ENCODE measurements at regions not wholly inside any gene's neighbourhood (a gene's known extent, or its start where the extent isn't known, plus 50 kb on each side); places are given as distances from the start of the nearest gene placed in this dataset.
A peak's percentile ranks its signal among the peaks of the same experiment; 100 is the strongest.

DNA sequence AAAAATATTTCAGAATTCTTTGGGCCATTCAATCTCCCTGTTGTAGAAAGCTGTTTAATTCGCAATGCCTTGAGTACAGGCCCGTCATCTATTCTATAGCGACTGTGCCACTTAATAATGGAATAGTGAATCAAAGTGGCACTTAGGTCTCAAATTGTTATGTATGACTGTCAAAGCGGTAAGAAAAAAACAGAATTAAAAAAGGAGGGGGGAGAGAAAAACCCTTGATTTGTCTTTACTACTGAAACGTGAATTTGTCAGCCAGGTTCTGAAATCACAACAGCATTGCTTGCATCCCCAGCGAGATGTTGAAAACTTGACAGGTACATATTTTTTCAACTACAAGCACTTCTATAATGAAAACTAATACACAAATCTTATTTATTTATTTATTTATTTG lies 320.9 kb downstream of the TFEC start:
- Histone ChIP-seq H3K9me3 (ENCODE audit: control extremely low read depth in 1 of 5, control insufficient read depth in 4 of 5, insufficient read depth in 2 of 5, low read depth in 1 of 5, low read length in 4 of 5) (no peaks in the 10 kb centered on the region), H3K36me3 (ENCODE audit: control insufficient read depth in 4 of 4, insufficient read depth in 4 of 4, low read length in 3 of 4) (no peaks in the 10 kb centered on the region), H3K27ac (ENCODE audit: insufficient read depth in 1 of 2, low read depth in 1 of 2, low read length in 2 of 2, poor library complexity in 1 of 2, severe bottlenecking in 2 of 2) (no peak overlapping the region), H3K4me3 (ENCODE audit: control insufficient read depth in 1 of 7, extremely low read depth in 1 of 7, insufficient read depth in 4 of 7, low read depth in 2 of 7, low read length in 6 of 7) (no peak overlapping the region), H3K4me1 (ENCODE audit: control extremely low read depth in 1 of 4, control insufficient read depth in 4 of 4, insufficient read depth in 4 of 4, low read length in 3 of 4) (no peaks in the 10 kb centered on the region), H3K27me3 (replicated peaks in 2 of 5; ENCODE audit: control insufficient read depth in 4 of 5, insufficient read depth in 5 of 5, low read length in 4 of 5) (no peaks in the 10 kb centered on the region)
- POLR2A ChIA-PET: no interaction called here
- CTCF ChIA-PET: no interaction called here
- DNase-seq: no peak
- WGBS (ENCODE audit: insufficient coverage): 95% methylated on average over 3 of the region's 6 CpGs

DNA sequence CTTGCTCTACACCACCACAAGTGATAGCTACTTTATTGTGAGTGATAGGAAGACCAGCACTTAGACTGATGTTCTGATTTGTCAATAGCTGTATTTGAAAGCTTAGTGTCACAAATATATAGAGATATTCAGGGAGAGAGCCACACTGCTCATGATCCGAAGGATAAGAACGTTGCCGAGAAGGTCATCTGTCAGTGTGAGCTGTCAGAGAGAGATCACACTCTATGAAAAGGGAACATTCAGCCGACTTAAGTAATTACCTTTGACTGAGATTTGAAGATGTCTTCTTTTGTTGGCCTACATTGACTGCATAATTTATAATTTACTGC lies 322.6 kb downstream of the TFEC start:
- H3K36me3 ChIP-seq (ENCODE audit: control insufficient read depth in 4 of 4, insufficient read depth in 4 of 4, low read length in 3 of 4): no peaks in the 10 kb centered on the region
- H3K4me1 ChIP-seq (ENCODE audit: control extremely low read depth in 1 of 4, control insufficient read depth in 4 of 4, insufficient read depth in 4 of 4, low read length in 3 of 4): no peaks in the 10 kb centered on the region
- POLR2A ChIA-PET: no interaction called here
- H3K9me3 ChIP-seq (ENCODE audit: control extremely low read depth in 1 of 5, control insufficient read depth in 4 of 5, insufficient read depth in 2 of 5, low read depth in 1 of 5, low read length in 4 of 5): no peaks in the 10 kb centered on the region
- CTCF ChIA-PET: interaction anchor here (0.7 kb wide), 1 partner anchor 24 kb away, joined by 4 read pairs; no protein-coding TSS in a partner anchor
- 89% methylated on average over 4 of the region's 4 CpGs for WGBS (ENCODE audit: insufficient coverage)
- H3K4me3 ChIP-seq (ENCODE audit: control insufficient read depth in 1 of 7, extremely low read depth in 1 of 7, insufficient read depth in 4 of 7, low read depth in 2 of 7, low read length in 6 of 7): no peak overlapping the region
- no peaks in the 10 kb centered on the region for H3K27me3 ChIP-seq (replicated peaks in 2 of 5; ENCODE audit: control insufficient read depth in 4 of 5, insufficient read depth in 5 of 5, low read length in 4 of 5)
- H3K27ac ChIP-seq (ENCODE audit: insufficient read depth in 1 of 2, low read depth in 1 of 2, low read length in 2 of 2, poor library complexity in 1 of 2, severe bottlenecking in 2 of 2): no peak overlapping the region
- no peak for DNase-seq

DNA sequence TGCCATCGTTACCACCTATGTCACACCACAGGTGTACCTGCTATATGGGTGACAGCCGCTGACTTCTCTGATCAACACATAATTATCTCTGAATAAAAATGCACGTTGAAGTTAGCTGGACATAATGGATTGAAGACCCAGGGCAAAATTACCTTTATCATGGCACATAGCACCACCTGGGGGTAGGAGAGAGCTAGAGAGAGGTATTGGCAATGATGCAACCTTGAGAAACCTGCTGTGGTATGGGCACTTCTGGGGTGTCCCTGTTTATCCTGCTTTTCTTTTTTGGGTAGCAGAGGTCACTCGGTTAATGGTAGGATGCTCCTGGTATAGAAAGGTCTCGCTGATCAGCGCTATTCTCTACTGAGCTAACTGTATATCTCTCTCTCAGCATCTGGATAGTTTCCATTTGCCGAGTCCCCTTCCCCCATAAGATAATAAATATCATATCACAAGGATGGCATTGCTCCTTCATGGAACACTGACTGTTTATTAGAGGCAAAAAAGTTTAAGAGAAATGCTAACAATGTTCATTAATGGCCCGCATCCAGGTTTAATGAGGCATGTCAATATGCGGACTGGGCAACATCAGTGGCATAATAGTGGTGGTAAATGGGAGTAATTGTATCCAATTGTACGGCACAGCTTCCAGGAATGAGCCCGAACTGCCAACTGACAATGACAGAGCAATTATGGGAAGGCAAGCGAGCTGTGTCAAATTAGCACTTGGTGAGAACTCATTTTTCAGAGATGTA lies 323.1 kb downstream of the TFEC start:
- H3K27me3 ChIP-seq (replicated peaks in 2 of 5; ENCODE audit: control insufficient read depth in 4 of 5, insufficient read depth in 5 of 5, low read length in 4 of 5): no peaks in the 10 kb centered on the region
- no peaks in the 10 kb centered on the region for H3K9me3 ChIP-seq (ENCODE audit: control extremely low read depth in 1 of 5, control insufficient read depth in 4 of 5, insufficient read depth in 2 of 5, low read depth in 1 of 5, low read length in 4 of 5)
- H3K4me1 ChIP-seq (ENCODE audit: control extremely low read depth in 1 of 4, control insufficient read depth in 4 of 4, insufficient read depth in 4 of 4, low read length in 3 of 4): no peaks in the 10 kb centered on the region
- no peak overlapping the region for H3K27ac ChIP-seq (ENCODE audit: insufficient read depth in 1 of 2, low read depth in 1 of 2, low read length in 2 of 2, poor library complexity in 1 of 2, severe bottlenecking in 2 of 2)
- CTCF ChIA-PET: interaction anchor here (0.7 kb wide), 1 partner anchor 24 kb away, joined by 4 read pairs; no protein-coding TSS in a partner anchor
- 96% methylated on average over 4 of the region's 12 CpGs for WGBS (ENCODE audit: insufficient coverage)
- POLR2A ChIA-PET: no interaction called here
- no peaks in the 10 kb centered on the region for H3K36me3 ChIP-seq (ENCODE audit: control insufficient read depth in 4 of 4, insufficient read depth in 4 of 4, low read length in 3 of 4)
- H3K4me3 ChIP-seq (ENCODE audit: control insufficient read depth in 1 of 7, extremely low read depth in 1 of 7, insufficient read depth in 4 of 7, low read depth in 2 of 7, low read length in 6 of 7): no peak overlapping the region
- DNase-seq: peak in 2 of 3 donors; percentile 3 to 6

DNA sequence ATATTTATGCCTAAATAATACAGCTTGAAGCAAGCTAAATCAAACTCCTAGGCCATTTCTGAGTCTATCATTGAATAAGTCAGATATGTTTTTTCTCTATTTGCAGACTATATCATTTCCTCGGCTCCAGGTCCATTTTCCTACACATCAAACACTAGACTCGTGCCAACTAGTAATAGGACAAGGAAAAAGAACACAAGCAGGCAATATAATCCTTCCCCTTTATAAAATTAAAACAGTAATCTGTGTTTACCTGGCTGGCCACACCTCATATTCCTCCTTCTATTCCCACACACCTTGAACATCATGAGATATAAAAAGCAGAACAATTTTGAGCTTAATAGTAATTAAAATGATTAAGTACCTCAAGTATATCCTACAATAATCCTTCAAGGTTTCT lies 325.7 kb downstream of the TFEC start:
- DNase-seq: no peak
- Histone ChIP-seq H3K36me3 (ENCODE audit: control insufficient read depth in 4 of 4, insufficient read depth in 4 of 4, low read length in 3 of 4) (no peaks in the 10 kb centered on the region), H3K4me1 (ENCODE audit: control extremely low read depth in 1 of 4, control insufficient read depth in 4 of 4, insufficient read depth in 4 of 4, low read length in 3 of 4) (no peaks in the 10 kb centered on the region), H3K27ac (ENCODE audit: insufficient read depth in 1 of 2, low read depth in 1 of 2, low read length in 2 of 2, poor library complexity in 1 of 2, severe bottlenecking in 2 of 2) (no peak overlapping the region), H3K9me3 (ENCODE audit: control extremely low read depth in 1 of 5, control insufficient read depth in 4 of 5, insufficient read depth in 2 of 5, low read depth in 1 of 5, low read length in 4 of 5) (no peaks in the 10 kb centered on the region), H3K4me3 (ENCODE audit: control insufficient read depth in 1 of 7, extremely low read depth in 1 of 7, insufficient read depth in 4 of 7, low read depth in 2 of 7, low read length in 6 of 7) (no peak overlapping the region), H3K27me3 (replicated peaks in 2 of 5; ENCODE audit: control insufficient read depth in 4 of 5, insufficient read depth in 5 of 5, low read length in 4 of 5) (no peaks in the 10 kb centered on the region)
- ChIA-PET POLR2A (no interaction called here), CTCF (interaction anchor here (1.2 kb wide), 1 partner anchor 23 kb away, joined by 3 read pairs; no protein-coding TSS in a partner anchor)
- WGBS (ENCODE audit: insufficient coverage): 100% methylated on average over 1 of the region's 2 CpGs

DNA sequence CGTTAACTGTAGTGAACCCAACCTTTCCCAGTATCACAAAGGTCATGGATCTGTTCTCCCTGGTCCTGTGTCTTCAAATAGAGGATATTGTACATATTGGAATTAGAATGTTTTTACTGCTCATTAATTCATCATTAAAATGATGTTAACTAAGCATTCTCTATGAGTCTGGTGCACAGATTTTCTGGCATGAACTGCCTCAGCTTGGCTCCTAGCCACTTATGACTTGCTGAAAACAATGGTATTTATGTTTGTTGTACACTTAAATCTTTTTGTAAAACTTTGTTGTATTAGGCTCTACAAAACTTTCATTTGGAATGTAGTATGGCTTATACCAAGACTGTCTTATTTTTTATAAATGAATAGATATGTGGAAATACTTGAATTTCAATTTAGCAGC lies 329.4 kb downstream of the TFEC start:
- POLR2A ChIA-PET: no interaction called here
- Histone ChIP-seq H3K36me3 (ENCODE audit: control insufficient read depth in 4 of 4, insufficient read depth in 4 of 4, low read length in 3 of 4) (no peaks in the 10 kb centered on the region), H3K27me3 (replicated peaks in 2 of 5; ENCODE audit: control insufficient read depth in 4 of 5, insufficient read depth in 5 of 5, low read length in 4 of 5) (no peaks in the 10 kb centered on the region), H3K9me3 (ENCODE audit: control extremely low read depth in 1 of 5, control insufficient read depth in 4 of 5, insufficient read depth in 2 of 5, low read depth in 1 of 5, low read length in 4 of 5) (no peaks in the 10 kb centered on the region), H3K4me1 (ENCODE audit: control extremely low read depth in 1 of 4, control insufficient read depth in 4 of 4, insufficient read depth in 4 of 4, low read length in 3 of 4) (no peaks in the 10 kb centered on the region), H3K27ac (ENCODE audit: insufficient read depth in 1 of 2, low read depth in 1 of 2, low read length in 2 of 2, poor library complexity in 1 of 2, severe bottlenecking in 2 of 2) (no peak overlapping the region), H3K4me3 (ENCODE audit: control insufficient read depth in 1 of 7, extremely low read depth in 1 of 7, insufficient read depth in 4 of 7, low read depth in 2 of 7, low read length in 6 of 7) (no peak overlapping the region)
- DNase-seq: no peak
- no CpG with 5 or more reads among the region's 1 CpG for WGBS (ENCODE audit: insufficient coverage)
- CTCF ChIA-PET: interaction anchor here (0.5 kb wide), 1 partner anchor 575 kb away, joined by 3 read pairs; no protein-coding TSS in a partner anchor

DNA sequence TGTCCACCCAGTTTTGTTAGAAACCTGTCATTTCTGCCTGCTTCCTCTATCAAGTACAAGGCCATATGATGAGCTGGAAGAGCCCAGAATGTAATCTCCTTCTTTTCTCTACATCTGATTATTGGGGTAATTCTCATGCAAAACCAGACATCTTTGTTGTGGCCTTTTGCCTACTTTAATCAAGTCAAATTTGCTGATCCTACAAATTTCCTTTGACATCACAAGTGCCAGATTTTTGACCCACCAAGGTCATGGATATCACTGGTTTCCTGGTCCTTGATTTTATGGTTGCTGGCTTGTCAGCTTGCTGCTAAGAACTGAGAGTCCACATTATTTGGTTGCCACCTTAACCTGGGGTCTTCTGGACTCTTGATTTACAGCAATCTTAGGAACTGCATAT lies 336.1 kb downstream of the TFEC start:
- Histone ChIP-seq H3K36me3 (ENCODE audit: control insufficient read depth in 4 of 4, insufficient read depth in 4 of 4, low read length in 3 of 4) (no peaks in the 10 kb centered on the region), H3K27ac (ENCODE audit: insufficient read depth in 1 of 2, low read depth in 1 of 2, low read length in 2 of 2, poor library complexity in 1 of 2, severe bottlenecking in 2 of 2) (no peak overlapping the region), H3K9me3 (ENCODE audit: control extremely low read depth in 1 of 5, control insufficient read depth in 4 of 5, insufficient read depth in 2 of 5, low read depth in 1 of 5, low read length in 4 of 5) (peaks cover 0 to 2% (median 0%) of the 10 kb centered on the region in 5 experiments), H3K27me3 (replicated peaks in 2 of 5; ENCODE audit: control insufficient read depth in 4 of 5, insufficient read depth in 5 of 5, low read length in 4 of 5) (no peaks in the 10 kb centered on the region), H3K4me1 (ENCODE audit: control extremely low read depth in 1 of 4, control insufficient read depth in 4 of 4, insufficient read depth in 4 of 4, low read length in 3 of 4) (no peaks in the 10 kb centered on the region), H3K4me3 (ENCODE audit: control insufficient read depth in 1 of 7, extremely low read depth in 1 of 7, insufficient read depth in 4 of 7, low read depth in 2 of 7, low read length in 6 of 7) (no peak overlapping the region)
- ChIA-PET CTCF (no interaction called here), POLR2A (no interaction called here)
- DNase-seq: no peak

DNA sequence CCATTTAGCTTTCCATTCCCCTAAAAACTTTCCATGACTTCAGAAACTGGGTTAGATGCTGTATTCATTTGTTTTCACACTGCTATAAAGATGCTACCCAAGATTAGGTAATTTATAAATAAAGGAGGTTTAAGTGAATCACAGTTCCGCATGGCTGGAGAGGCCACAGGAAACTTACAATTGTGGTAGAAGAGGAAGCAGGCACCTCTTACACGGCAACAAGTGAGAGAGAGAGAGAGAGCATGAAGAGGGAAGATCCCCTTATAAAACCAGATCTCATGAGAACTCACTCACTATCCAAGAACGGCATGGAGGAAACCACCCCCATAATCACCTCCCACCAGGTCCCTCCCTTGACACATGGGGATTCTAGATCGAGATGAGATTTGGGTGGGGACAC lies 336.8 kb downstream of the TFEC start:
- no CpG with 5 or more reads among the region's 4 CpGs for WGBS (ENCODE audit: insufficient coverage)
- H3K9me3 ChIP-seq (ENCODE audit: control extremely low read depth in 1 of 5, control insufficient read depth in 4 of 5, insufficient read depth in 2 of 5, low read depth in 1 of 5, low read length in 4 of 5): peaks cover 0 to 2% (median 0%) of the 10 kb centered on the region in 5 experiments
- H3K27me3 ChIP-seq (replicated peaks in 2 of 5; ENCODE audit: control insufficient read depth in 4 of 5, insufficient read depth in 5 of 5, low read length in 4 of 5): no peaks in the 10 kb centered on the region
- CTCF ChIA-PET: no interaction called here
- H3K4me1 ChIP-seq (ENCODE audit: control extremely low read depth in 1 of 4, control insufficient read depth in 4 of 4, insufficient read depth in 4 of 4, low read length in 3 of 4): no peaks in the 10 kb centered on the region
- H3K27ac ChIP-seq (ENCODE audit: insufficient read depth in 1 of 2, low read depth in 1 of 2, low read length in 2 of 2, poor library complexity in 1 of 2, severe bottlenecking in 2 of 2): no peak overlapping the region
- H3K4me3 ChIP-seq (ENCODE audit: control insufficient read depth in 1 of 7, extremely low read depth in 1 of 7, insufficient read depth in 4 of 7, low read depth in 2 of 7, low read length in 6 of 7): no peak overlapping the region
- no peaks in the 10 kb centered on the region for H3K36me3 ChIP-seq (ENCODE audit: control insufficient read depth in 4 of 4, insufficient read depth in 4 of 4, low read length in 3 of 4)
- peak in 2 of 3 donors; percentile 3 to 18 for DNase-seq
- POLR2A ChIA-PET: no interaction called here

Measured in common myeloid progenitor, CD34-positive (primary cell).